NB4 (cell line): ENCODE measurements at regions not wholly inside any gene's neighbourhood (a gene's known extent, or its start where the extent isn't known, plus 50 kb on each side); places are given as distances from the start of the nearest gene placed in this dataset.

ENCODE experiments used
- DNase-seq: peaks from one replicate; pipeline ENCODE4 v3.0.0; 2010; ENCODE audit warnings: low read depth
- H3K4me3 ChIP-seq: one replicate; pipeline ENCODE4 v1.5.1; 2011; ENCODE audit warnings: mild to moderate bottlenecking, low read depth, low read length, moderate library complexity
- CTCF ChIP-seq: IDR thresholded peaks from one replicate; pipeline ENCODE4 v1.5.1; 2012; ENCODE audit warnings: low read depth, low read length
- MAX ChIP-seq: IDR thresholded peaks from 2 replicates; pipeline ENCODE4 v1.6.1; 2011; ENCODE audit warnings: low read depth, low read length
- MYC ChIP-seq: IDR thresholded peaks from 2 replicates; pipeline ENCODE4 v1.6.1; 2011; ENCODE audit warnings: low read depth, low read length
- POLR2A ChIP-seq: IDR thresholded peaks from 2 replicates; pipeline ENCODE4 v1.6.1; 2011; ENCODE audit warnings: mild to moderate bottlenecking; ENCODE audit not compliant: insufficient read length; ENCODE audit errors: extremely low read depth

- DNase-seq = no peak
- no peak overlapping the region for H3K4me3 ChIP-seq
- TF ChIP-seq MYC (no peak), POLR2A (no peak), MAX (no peak), CTCF (no peak)
Measured at GRCh38 chr14:34177466-34177865, 226.6 kb upstream of the EGLN3 start.

- no peak overlapping the region for H3K4me3 ChIP-seq
- DNase-seq = no peak
- no peak for TF ChIP-seq CTCF
- TF ChIP-seq POLR2A = no peak
- no peak for TF ChIP-seq MAX
- no peak for TF ChIP-seq MYC
Measured at GRCh38 chr14:34175574-34175973, 224.7 kb upstream of the EGLN3 start.

GRCh38 chr14:34174973-34175372 lies 224.1 kb upstream of the EGLN3 start:
- no peak overlapping the region for H3K4me3 ChIP-seq
- no peak for DNase-seq
- TF ChIP-seq MYC (no peak), POLR2A (no peak), CTCF (no peak), MAX (no peak)

GRCh38 chr14:34173916-34174315 lies 223.0 kb upstream of the EGLN3 start:
- no peak overlapping the region for H3K4me3 ChIP-seq
- DNase-seq = no peak
- TF ChIP-seq MAX (no peak), CTCF (no peak), MYC (no peak), POLR2A (no peak)

- TF ChIP-seq MAX = no peak
- TF ChIP-seq MYC = no peak
- TF ChIP-seq CTCF = no peak
- no peak for TF ChIP-seq POLR2A
- H3K4me3 ChIP-seq = no peak overlapping the region
- no peak for DNase-seq
Measured at GRCh38 chr14:34172550-34173368, 221.9 kb upstream of the EGLN3 start.

GRCh38 chr14:34172173-34172451 lies 221.2 kb upstream of the EGLN3 start:
- TF ChIP-seq POLR2A = no peak
- TF ChIP-seq MYC = no peak
- no peak for TF ChIP-seq CTCF
- TF ChIP-seq MAX = no peak
- H3K4me3 ChIP-seq = no peak overlapping the region
- DNase-seq = no peak
